Sigmoid colon (tissue), 6 donors: ENCODE measurements at regions not wholly inside any gene's neighbourhood (a gene's known extent, or its start where the extent isn't known, plus 50 kb on each side); places are given as distances from the start of the nearest gene placed in this dataset.

Source experiments
- DNase-seq: peaks from one replicate; pipeline ENCODE4 v3.0.0-alpha.2; 2019
- H3K27ac ChIP-seq, 4 donors: fragments of 200-600 bp; sonication (generic); one replicate each; pipeline ENCODE4 v1.5.1; 2016 to 2019; ENCODE audit warnings: mild to moderate bottlenecking in 1 of 4
- H3K27me3 ChIP-seq, 3 donors: fragments of 200-600 bp; sonication (generic); one replicate each; pipeline ENCODE4 v1.5.1; 2019; ENCODE audit warnings: mild to moderate bottlenecking in 1 of 3
- H3K36me3 ChIP-seq, 4 donors: fragments of 200-600 bp; sonication (generic); one replicate each; pipeline ENCODE4 v1.5.1; 2016 to 2019
- H3K4me1 ChIP-seq, 4 donors: fragments of 200-600 bp; sonication (generic); one replicate each; pipeline ENCODE4 v1.5.1; 2017 to 2019
- H3K4me3 ChIP-seq, 4 donors: fragments of 200-600 bp; sonication (generic); one replicate each; pipeline ENCODE4 v1.5.1; 2017 to 2019; ENCODE audit warnings: mild to moderate bottlenecking in 2 of 4, moderate library complexity in 1 of 4
- H3K9me3 ChIP-seq, 4 donors: fragments of 200-600 bp in 3 of 4; sonication (generic) in 3 of 4; one replicate each; pipeline versions ENCODE4 v1.5.1 to v1.6.1; 2013 to 2019
- CTCF ChIP-seq, 4 experiments: fragments of 450-650 bp in 3 of 4; fragments of 200-600 bp in 1 of 4; IDR thresholded peaks; one replicate each; pipeline ENCODE4 v1.5.1; 2016 to 2019; ENCODE audit warnings: antibody characterized with exemption in 4 of 4, mild to moderate bottlenecking in 3 of 4, moderate library complexity in 2 of 4
- EP300 ChIP-seq, 4 donors: sonication (generic); formaldehyde crosslinking; IDR thresholded peaks; one replicate each; pipeline ENCODE4 v1.6.1; 2017; ENCODE audit warnings: antibody characterized with exemption in 4 of 4
- POLR2A ChIP-seq, 2 donors: fragments of 450-650 bp; IDR thresholded peaks; one replicate each; pipeline ENCODE4 v1.6.1; 2016; ENCODE audit warnings: antibody characterized with exemption in 2 of 2, mild to moderate bottlenecking in 2 of 2, moderate library complexity in 2 of 2
- POLR2AphosphoS5 ChIP-seq, 4 donors: sonication (generic); formaldehyde crosslinking; IDR thresholded peaks; one replicate each; pipeline ENCODE4 v1.6.1; 2017; ENCODE audit warnings: antibody characterized with exemption in 4 of 4
- WGBS, 2 donors: extraction: QIAGEN DNeasy Blood & Tissue Kit; methylation state at CpG; one replicate each; pipeline ENCODE4 v1.1.7; 2013; 5-methylcytosine and 5-hydroxymethylcytosine counted together
- intact Hi-C: fragments of 100-400 bp; cut with DNase I; formaldehyde crosslinking; loops from one replicate; pipeline ENCODE4 v1.15.1; 2023
- donor health status: healthy with polysubstance abuse.
- donor health status: healthy.

GRCh38 chr17:53548252-53548651 lies 274.5 kb upstream of the KIF2B start:
- H3K27ac ChIP-seq, result no peak overlapping the region
- peaks cover 0 to 6% (median 0%) of the 10 kb centered on the region in 4 donors for H3K4me1 ChIP-seq
- H3K9me3 ChIP-seq, result no peaks in the 10 kb centered on the region
- intact Hi-C loops, result no loop called here
- no peaks in the 10 kb centered on the region for H3K27me3 ChIP-seq
- no peak for TF ChIP-seq POLR2AphosphoS5 (IDR thresholded peaks at IDR 0.05)
- no peak for TF ChIP-seq CTCF (IDR thresholded peaks at IDR 0.05)
- no peak for TF ChIP-seq POLR2A (IDR thresholded peaks at IDR 0.05)
- no peak for TF ChIP-seq EP300 (IDR thresholded peaks at IDR 0.05)
- no peak for DNase-seq
- no peaks in the 10 kb centered on the region for H3K36me3 ChIP-seq
- WGBS, 2 donors, result 94 to 97% methylated on average over 4 of the region's 4 CpGs
- no peak overlapping the region for H3K4me3 ChIP-seq

- WGBS, 2 donors, result 65 to 67% methylated on average over 4 of the region's 4 CpGs
- H3K4me1 ChIP-seq, result peaks cover 0 to 6% (median 0%) of the 10 kb centered on the region in 4 donors
- no peak overlapping the region for H3K4me3 ChIP-seq
- intact Hi-C loops, result no loop called here
- no peaks in the 10 kb centered on the region for H3K27me3 ChIP-seq
- no peaks in the 10 kb centered on the region for H3K9me3 ChIP-seq
- H3K36me3 ChIP-seq, result no peaks in the 10 kb centered on the region
- TF ChIP-seq CTCF (IDR thresholded peaks at IDR 0.05) (no peak), POLR2A (IDR thresholded peaks at IDR 0.05) (no peak), POLR2AphosphoS5 (IDR thresholded peaks at IDR 0.05) (no peak), EP300 (IDR thresholded peaks at IDR 0.05) (no peak)
- no peak for DNase-seq
- H3K27ac ChIP-seq, result no peak overlapping the region
These were observed 279.3 kb upstream of the KIF2B start for GRCh38 chr17:53543472-53543871.

- TF ChIP-seq CTCF (IDR thresholded peaks at IDR 0.05) (no peak), POLR2A (IDR thresholded peaks at IDR 0.05) (no peak), POLR2AphosphoS5 (IDR thresholded peaks at IDR 0.05) (no peak), EP300 (IDR thresholded peaks at IDR 0.05) (no peak)
- Histone ChIP-seq H3K4me1 (no peaks in the 10 kb centered on the region), H3K27ac (no peak overlapping the region), H3K36me3 (no peaks in the 10 kb centered on the region), H3K27me3 (no peaks in the 10 kb centered on the region), H3K9me3 (no peaks in the 10 kb centered on the region), H3K4me3 (no peak overlapping the region)
- DNase-seq, result no peak
- intact Hi-C loops, result no loop called here
- 84 to 92% methylated on average over 2 of the region's 2 CpGs for WGBS, 2 donors
These were observed 284.6 kb upstream of the KIF2B start for GRCh38 chr17:53538129-53538617.

- TF ChIP-seq POLR2AphosphoS5 (IDR thresholded peaks at IDR 0.05) (no peak), EP300 (IDR thresholded peaks at IDR 0.05) (no peak), POLR2A (IDR thresholded peaks at IDR 0.05) (no peak)
- DNase-seq, result no peak
- intact Hi-C loops, result no loop called here
These were observed 295.3 kb upstream of the KIF2B start for GRCh38 chr17:53527473-53527872.

GRCh38 chr17:53525590-53525989 lies 297.1 kb upstream of the KIF2B start:
- Histone ChIP-seq H3K4me3 (no peak overlapping the region), H3K4me1 (no peaks in the 10 kb centered on the region), H3K9me3 (no peaks in the 10 kb centered on the region), H3K27me3 (no peaks in the 10 kb centered on the region), H3K27ac (no peak overlapping the region), H3K36me3 (no peaks in the 10 kb centered on the region)
- no peak for DNase-seq
- 81 to 84% methylated on average over 2 of the region's 2 CpGs for WGBS, 2 donors
- TF ChIP-seq EP300 (IDR thresholded peaks at IDR 0.05) (no peak), POLR2A (IDR thresholded peaks at IDR 0.05) (no peak), POLR2AphosphoS5 (IDR thresholded peaks at IDR 0.05) (no peak), CTCF (IDR thresholded peaks at IDR 0.05) (no peak)
- intact Hi-C loops, result no loop called here

More at GRCh38 chr17:53527473-53527872, 295.3 kb upstream of the KIF2B start:
- Histone ChIP-seq H3K27ac (no peak overlapping the region), H3K27me3 (no peaks in the 10 kb centered on the region), H3K4me3 (no peak overlapping the region), H3K9me3 (no peaks in the 10 kb centered on the region), H3K4me1 (no peaks in the 10 kb centered on the region), H3K36me3 (no peaks in the 10 kb centered on the region)
